ENCODE measurements at regions not wholly inside any gene's neighbourhood (a gene's known extent, or its start where the extent isn't known, plus 50 kb on each side); places are given as distances from the start of the nearest gene placed in this dataset.

DNA sequence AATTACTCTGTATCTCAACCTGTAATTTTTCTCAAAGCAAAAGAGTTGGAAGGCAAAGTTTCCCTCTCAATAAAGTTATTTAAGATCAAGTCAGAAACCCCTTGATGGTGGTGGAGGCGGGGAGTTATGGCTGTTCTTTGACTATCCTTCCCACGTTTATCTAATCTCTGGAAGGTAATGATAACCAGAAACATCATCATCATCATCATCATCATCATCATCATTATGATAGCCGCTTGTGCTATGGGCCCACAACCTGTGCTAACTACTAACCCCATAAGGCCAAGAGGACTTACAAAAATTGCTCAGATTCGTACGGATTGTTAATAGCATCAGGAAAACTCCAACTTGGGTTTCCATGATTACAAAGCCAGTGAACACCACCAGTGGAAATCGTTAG is 502.3 kb downstream of the SH2D4B start:
- Histone ChIP-seq H4K8ac (ENCODE audit: low read depth in 2 of 2, low read length in 2 of 2) (no peak overlapping the region), H3K9me1 (ENCODE audit: insufficient read depth, low read length) (no peaks in the 10 kb centered on the region), H3K4ac (ENCODE audit: low read depth, low read length) (no peak overlapping the region), H3K79me1 (ENCODE audit: low read depth in 1 of 2, low read length in 2 of 2) (no peaks in the 10 kb centered on the region), H2BK20ac (ENCODE audit: low read depth, low read length) (no peak overlapping the region), H3K23ac (ENCODE audit: low read depth, low read length) (no peak overlapping the region), H3K4me2 (ENCODE audit: low read depth, low read length) (no peak overlapping the region), H3K9me3 (ENCODE audit: control insufficient read depth, insufficient read depth, low read length) (peaks cover 7% of the 10 kb centered on the region; the same call in 1 of the 2 replicates), H3K9ac (ENCODE audit: low read depth, low read length) (no peak overlapping the region), H2BK5ac (ENCODE audit: low read depth, low read length, poor library complexity, severe bottlenecking) (no peak overlapping the region), H3K36me3 (ENCODE audit: control insufficient read depth, insufficient read depth, low read length) (no peaks in the 10 kb centered on the region), H3K4me1 (ENCODE audit: control insufficient read depth, insufficient read depth, low read length) (no peaks in the 10 kb centered on the region), H2BK15ac (ENCODE audit: low read depth, low read length) (no peak overlapping the region), H3K18ac (ENCODE audit: low read depth, low read length) (no peak overlapping the region), H2AK9ac (replicated peaks; ENCODE audit: low read depth, low read length, poor library complexity) (no peak overlapping the region), H2AFZ (replicated peaks; ENCODE audit: low read length, poor library complexity) (no peak overlapping the region), H2AK5ac (ENCODE audit: low read depth, low read length) (no peak overlapping the region), H3K56ac (ENCODE audit: extremely low read depth, insufficient read depth, low read length) (no peak overlapping the region), H3K4me3 (ENCODE audit: insufficient read depth, low read depth, low read length) (no peak overlapping the region), H3K14ac (replicated peaks; ENCODE audit: low read depth, low read length) (no peak overlapping the region), H2BK120ac (ENCODE audit: low read depth, low read length) (no peak overlapping the region), H4K20me1 (ENCODE audit: insufficient read depth, low read length) (no peaks in the 10 kb centered on the region), H4K5ac (ENCODE audit: low read depth, low read length) (no peak overlapping the region), H3K27ac (ENCODE audit: insufficient read depth, low read length) (no peak overlapping the region), H3K27me3 (ENCODE audit: control insufficient read depth, insufficient read depth, low read length) (no peaks in the 10 kb centered on the region), H4K91ac (ENCODE audit: insufficient read depth, low read depth, low read length) (no peak overlapping the region)
- no TSS peak for BruUV-seq (replicated peaks)
- WGBS, 2 experiments (ENCODE audit: extremely low coverage in 2 of 2, insufficient read length in 1 of 2) = no CpG with 5 or more reads among the region's 6 CpGs
- POLR2A ChIA-PET (ENCODE audit: unreplicated experiment) = no interaction called here
- dilution Hi-C loops (cut with HindIII; ENCODE audit: low sequenced_read_pairs, unreplicated experiment) (no loop called here), intact Hi-C loops (cut with micrococcal nuclease) (no loop called here), in situ Hi-C loops (cut with MboI; ENCODE audit: low sequenced_read_pairs) (no loop called here)
- CTCF ChIA-PET = no interaction called here
- ATAC-seq (ENCODE audit: low read depth) (no peak), DNase-seq (no peak)
- no peak for TF ChIP-seq ELK1 (IDR thresholded peaks at IDR 0.05; ENCODE audit: borderline replicate concordance, low read depth, low read length)
- TF ChIP-seq SMC3 (IDR thresholded peaks at IDR 0.05; ENCODE audit: low read depth, low read length) = no peak
- TF ChIP-seq RCOR1 (IDR thresholded peaks at IDR 0.05; ENCODE audit: insufficient replicate concordance, low read length) = no peak
- TF ChIP-seq FOS (IDR thresholded peaks at IDR 0.05; ENCODE audit: low read depth, low read length) = no peak
- TF ChIP-seq BHLHE40 (IDR thresholded peaks at IDR 0.05; ENCODE audit: low read depth, low read length) = no peak
- TF ChIP-seq RAD21 (IDR thresholded peaks at IDR 0.05; ENCODE audit: low read length) = no peak
- TF ChIP-seq, protein P1, sequence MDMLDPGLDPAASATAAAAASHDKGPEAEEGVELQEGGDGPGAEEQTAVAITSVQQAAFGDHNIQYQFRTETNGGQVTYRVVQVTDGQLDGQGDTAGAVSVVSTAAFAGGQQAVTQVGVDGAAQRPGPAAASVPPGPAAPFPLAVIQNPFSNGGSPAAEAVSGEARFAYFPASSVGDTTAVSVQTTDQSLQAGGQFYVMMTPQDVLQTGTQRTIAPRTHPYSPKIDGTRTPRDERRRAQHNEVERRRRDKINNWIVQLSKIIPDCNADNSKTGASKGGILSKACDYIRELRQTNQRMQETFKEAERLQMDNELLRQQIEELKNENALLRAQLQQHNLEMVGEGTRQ (IDR thresholded peaks at IDR 0.05; ENCODE audit: low read depth, low read length) = no peak
- no peak for TF ChIP-seq MAFK (IDR thresholded peaks at IDR 0.05; ENCODE audit: low read depth, low read length)
- no peak for TF ChIP-seq MXI1 (IDR thresholded peaks at IDR 0.05; ENCODE audit: borderline replicate concordance, low read depth, low read length)
- no peak for TF ChIP-seq CEBPB (IDR thresholded peaks at IDR 0.05; ENCODE audit: low read depth, low read length)
- TF ChIP-seq, protein P2, sequence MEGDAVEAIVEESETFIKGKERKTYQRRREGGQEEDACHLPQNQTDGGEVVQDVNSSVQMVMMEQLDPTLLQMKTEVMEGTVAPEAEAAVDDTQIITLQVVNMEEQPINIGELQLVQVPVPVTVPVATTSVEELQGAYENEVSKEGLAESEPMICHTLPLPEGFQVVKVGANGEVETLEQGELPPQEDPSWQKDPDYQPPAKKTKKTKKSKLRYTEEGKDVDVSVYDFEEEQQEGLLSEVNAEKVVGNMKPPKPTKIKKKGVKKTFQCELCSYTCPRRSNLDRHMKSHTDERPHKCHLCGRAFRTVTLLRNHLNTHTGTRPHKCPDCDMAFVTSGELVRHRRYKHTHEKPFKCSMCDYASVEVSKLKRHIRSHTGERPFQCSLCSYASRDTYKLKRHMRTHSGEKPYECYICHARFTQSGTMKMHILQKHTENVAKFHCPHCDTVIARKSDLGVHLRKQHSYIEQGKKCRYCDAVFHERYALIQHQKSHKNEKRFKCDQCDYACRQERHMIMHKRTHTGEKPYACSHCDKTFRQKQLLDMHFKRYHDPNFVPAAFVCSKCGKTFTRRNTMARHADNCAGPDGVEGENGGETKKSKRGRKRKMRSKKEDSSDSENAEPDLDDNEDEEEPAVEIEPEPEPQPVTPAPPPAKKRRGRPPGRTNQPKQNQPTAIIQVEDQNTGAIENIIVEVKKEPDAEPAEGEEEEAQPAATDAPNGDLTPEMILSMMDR (conservative IDR thresholded peaks at IDR 0.05; ENCODE audit: low read depth, low read length) = no peak
- no peak for TF ChIP-seq POLR2A (IDR thresholded peaks at IDR 0.05; ENCODE audit: low read depth, low read length)
- TF ChIP-seq RFX5 (IDR thresholded peaks at IDR 0.05; ENCODE audit: low read depth, low read length) = no peak
- TF ChIP-seq CHD1 (IDR thresholded peaks at IDR 0.05; ENCODE audit: low read depth, low read length) = no peak
- TF ChIP-seq MAZ (IDR thresholded peaks at IDR 0.05; ENCODE audit: borderline replicate concordance, low read depth, low read length) = no peak

Data from IMR-90 (cell line).